Fibroblast of lung (primary cell): ENCODE measurements at regions not wholly inside any gene's neighbourhood (a gene's known extent, or its start where the extent isn't known, plus 50 kb on each side); places are given as distances from the start of the nearest gene placed in this dataset.

Experiments used
- DNase-seq, 2 donors: peaks; one replicate each; pipeline versions ENCODE4 v3.0.0 to v3.0.0-alpha.2; 2010; ENCODE audit warnings: low read depth in 2 of 2
- H2AFZ ChIP-seq: 2 replicates; pipeline ENCODE4 v1.5.1; 2012; ENCODE audit warnings: low read length, control low read depth, inconsistent platforms
- H3K27ac ChIP-seq: 2 replicates; pipeline ENCODE4 v1.5.1; 2011; ENCODE audit warnings: low read length, control low read depth; ENCODE audit not compliant: insufficient read depth
- H3K27me3 ChIP-seq: 2 replicates; pipeline ENCODE4 v1.5.1; 2011; ENCODE audit warnings: mild to moderate bottlenecking, low read length; ENCODE audit not compliant: control insufficient read depth, insufficient read depth
- H3K36me3 ChIP-seq: 2 replicates; pipeline ENCODE4 v1.5.1; 2011; ENCODE audit warnings: low read length; ENCODE audit not compliant: control insufficient read depth, insufficient read depth
- H3K4me1 ChIP-seq: 2 replicates; pipeline ENCODE4 v1.5.1; 2011; ENCODE audit warnings: low read length; ENCODE audit not compliant: control insufficient read depth, insufficient read depth; ENCODE audit errors: extremely low read depth
- H3K4me2 ChIP-seq: 2 replicates; pipeline ENCODE4 v1.5.1; 2011; ENCODE audit warnings: low read length, control low read depth; ENCODE audit not compliant: insufficient read depth; ENCODE audit errors: extremely low read depth
- H3K4me3 ChIP-seq, 4 experiments: fragments of 200-600 bp in 1 of 4; sonication (generic) in 1 of 4; replicated peaks in 1 of 4; 2 replicates each; pipeline ENCODE4 v1.5.1; 2011 to 2016; ENCODE audit warnings: low read length in 4 of 4, low read depth in 3 of 4, mild to moderate bottlenecking in 3 of 4, control low read depth in 2 of 4, inconsistent platforms in 1 of 4, mixed read lengths in 1 of 4; ENCODE audit not compliant: insufficient read depth in 1 of 4; ENCODE audit errors: control extremely low read depth in 1 of 4
- H3K79me2 ChIP-seq: 2 replicates; pipeline ENCODE4 v1.5.1; 2012; ENCODE audit warnings: mild to moderate bottlenecking, low read length, inconsistent platforms; ENCODE audit not compliant: control insufficient read depth, insufficient read depth
- H3K9ac ChIP-seq: 2 replicates; pipeline ENCODE4 v1.5.1; 2011; ENCODE audit warnings: mild to moderate bottlenecking, low read length, control low read depth; ENCODE audit not compliant: insufficient read depth
- H3K9me3 ChIP-seq: 2 replicates; pipeline ENCODE4 v1.5.1; 2012; ENCODE audit warnings: low read depth, low read length; ENCODE audit not compliant: control insufficient read depth, insufficient read depth
- H4K20me1 ChIP-seq: 2 replicates; pipeline ENCODE4 v1.5.1; 2011; ENCODE audit warnings: low read length; ENCODE audit not compliant: control insufficient read depth, insufficient read depth; ENCODE audit errors: extremely low read depth
- EZH2 ChIP-seq: IDR thresholded peaks from 2 replicates; pipeline ENCODE4 v1.5.1; 2012; ENCODE audit warnings: low read length, control low read depth, mild to moderate bottlenecking; ENCODE audit errors: missing control alignments
- TF ChIP-seq, protein P1 (sequence below), 2 donors: IDR thresholded peaks in 1 of 2; conservative IDR thresholded peaks in 1 of 2; 1 replicate in 1 of 2; 2 replicates in 1 of 2; pipeline ENCODE4 v1.5.1; 2011 to 2012; ENCODE audit warnings: low read length in 2 of 2, control low read depth in 1 of 2, inconsistent platforms in 1 of 2, low read depth in 1 of 2, mild to moderate bottlenecking in 1 of 2

GRCh38 chr13:33467556-33467955, 182.0 kb upstream of the STARD13 start:
- Histone ChIP-seq H3K4me1 (no peaks in the 10 kb centered on the region), H3K27ac (no peak overlapping the region), H4K20me1 (no peaks in the 10 kb centered on the region), H3K27me3 (no peaks in the 10 kb centered on the region), H3K4me2 (no peak overlapping the region), H3K9me3 (no peaks in the 10 kb centered on the region), H2AFZ (no peak overlapping the region), H3K36me3 (no peaks in the 10 kb centered on the region), H3K9ac (no peak overlapping the region), H3K79me2 (no peaks in the 10 kb centered on the region), H3K4me3 (no peak overlapping the region)
- no peak for DNase-seq
- TF ChIP-seq, protein P1, sequence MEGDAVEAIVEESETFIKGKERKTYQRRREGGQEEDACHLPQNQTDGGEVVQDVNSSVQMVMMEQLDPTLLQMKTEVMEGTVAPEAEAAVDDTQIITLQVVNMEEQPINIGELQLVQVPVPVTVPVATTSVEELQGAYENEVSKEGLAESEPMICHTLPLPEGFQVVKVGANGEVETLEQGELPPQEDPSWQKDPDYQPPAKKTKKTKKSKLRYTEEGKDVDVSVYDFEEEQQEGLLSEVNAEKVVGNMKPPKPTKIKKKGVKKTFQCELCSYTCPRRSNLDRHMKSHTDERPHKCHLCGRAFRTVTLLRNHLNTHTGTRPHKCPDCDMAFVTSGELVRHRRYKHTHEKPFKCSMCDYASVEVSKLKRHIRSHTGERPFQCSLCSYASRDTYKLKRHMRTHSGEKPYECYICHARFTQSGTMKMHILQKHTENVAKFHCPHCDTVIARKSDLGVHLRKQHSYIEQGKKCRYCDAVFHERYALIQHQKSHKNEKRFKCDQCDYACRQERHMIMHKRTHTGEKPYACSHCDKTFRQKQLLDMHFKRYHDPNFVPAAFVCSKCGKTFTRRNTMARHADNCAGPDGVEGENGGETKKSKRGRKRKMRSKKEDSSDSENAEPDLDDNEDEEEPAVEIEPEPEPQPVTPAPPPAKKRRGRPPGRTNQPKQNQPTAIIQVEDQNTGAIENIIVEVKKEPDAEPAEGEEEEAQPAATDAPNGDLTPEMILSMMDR (conservative IDR thresholded peaks at IDR 0.05 in 1 of 2, IDR thresholded peaks at IDR 0.05 in 1 of 2; ENCODE audit: low read depth in 1 of 2, low read length in 2 of 2): no peak
- TF ChIP-seq EZH2: no peak

GRCh38 chr13:33471204-33471603, 185.6 kb upstream of the STARD13 start:
- Histone ChIP-seq H3K4me1 (no peaks in the 10 kb centered on the region), H3K9me3 (no peaks in the 10 kb centered on the region), H3K4me2 (no peak overlapping the region), H2AFZ (no peak overlapping the region), H3K9ac (no peak overlapping the region), H3K36me3 (no peaks in the 10 kb centered on the region), H3K4me3 (no peak overlapping the region), H3K27me3 (no peaks in the 10 kb centered on the region), H3K79me2 (no peaks in the 10 kb centered on the region), H4K20me1 (no peaks in the 10 kb centered on the region), H3K27ac (no peak overlapping the region)
- TF ChIP-seq, protein P1 (conservative IDR thresholded peaks at IDR 0.05 in 1 of 2, IDR thresholded peaks at IDR 0.05 in 1 of 2; ENCODE audit: low read depth in 1 of 2, low read length in 2 of 2): no peak
- TF ChIP-seq EZH2: no peak
- DNase-seq: peak in 1 of 2 donors; percentile 19

DNA sequence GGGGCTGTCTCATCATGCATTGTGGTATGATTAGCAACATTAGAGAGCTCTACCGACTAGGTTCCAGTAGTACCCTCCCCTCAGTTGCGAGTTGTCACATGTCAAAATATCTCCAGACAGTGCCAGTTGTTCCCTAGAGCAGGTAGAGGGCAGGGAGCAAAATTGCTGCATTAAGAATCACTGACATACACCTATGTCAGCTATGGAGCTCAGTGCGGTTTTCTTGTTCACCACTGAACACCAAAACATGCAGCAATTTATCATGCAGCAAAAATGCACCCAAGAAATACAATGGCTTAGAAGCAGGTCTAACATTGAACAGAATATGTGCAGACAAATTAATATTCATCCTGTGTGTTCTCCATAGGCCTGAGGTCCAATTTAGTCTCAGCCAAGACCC, 186.9 kb upstream of the STARD13 start:
- DNase-seq: peak in 1 of 2 donors; percentile 66
- H2AFZ ChIP-seq: no peak overlapping the region
- H4K20me1 ChIP-seq: no peaks in the 10 kb centered on the region
- H3K27me3 ChIP-seq: no peaks in the 10 kb centered on the region
- no peak for TF ChIP-seq EZH2
- TF ChIP-seq, protein P1 (conservative IDR thresholded peaks at IDR 0.05 in 1 of 2, IDR thresholded peaks at IDR 0.05 in 1 of 2; ENCODE audit: low read depth in 1 of 2, low read length in 2 of 2): no peak
- no peaks in the 10 kb centered on the region for H3K4me1 ChIP-seq
- no peak overlapping the region for H3K4me2 ChIP-seq
- H3K36me3 ChIP-seq: no peaks in the 10 kb centered on the region
- no peak overlapping the region for H3K9ac ChIP-seq
- H3K9me3 ChIP-seq: no peaks in the 10 kb centered on the region
- no peaks in the 10 kb centered on the region for H3K79me2 ChIP-seq
- no peak overlapping the region for H3K4me3 ChIP-seq
- no peak overlapping the region for H3K27ac ChIP-seq
